RWPE1 (cell line): ENCODE measurements at regions not wholly inside any gene's neighbourhood (a gene's known extent, or its start where the extent isn't known, plus 50 kb on each side); places are given as distances from the start of the nearest gene placed in this dataset.

Experiments used
- CTCF ChIA-PET: fragments of 350-600 bp; sonication (Branson Sonifier 250); formaldehyde crosslinking; extraction: SDS; loops from one replicate; lab custom pipeline; 2021; lab: Yijun Ruan, JAX
- POLR2A ChIA-PET: fragments of 400-600 bp; formaldehyde crosslinking; extraction: SDS; loops from one replicate; lab custom pipeline; 2020; ENCODE audit warnings: antibody characterized with exemption; ENCODE audit not compliant: low non-redundant PET; lab: Yijun Ruan, JAX
- DNase-seq: peaks from one replicate; pipeline ENCODE4 v3.0.0; 2012; ENCODE audit warnings: low spot score
- H3K27ac ChIP-seq: fragments of 450-650 bp; 2 replicates; pipeline ENCODE4 v1.5.1; 2017
- CTCF ChIP-seq: fragments of 450-650 bp; conservative IDR thresholded peaks from 2 replicates; pipeline ENCODE4 v1.5.1; 2017; ENCODE audit warnings: low read depth, mild to moderate bottlenecking

DNA sequence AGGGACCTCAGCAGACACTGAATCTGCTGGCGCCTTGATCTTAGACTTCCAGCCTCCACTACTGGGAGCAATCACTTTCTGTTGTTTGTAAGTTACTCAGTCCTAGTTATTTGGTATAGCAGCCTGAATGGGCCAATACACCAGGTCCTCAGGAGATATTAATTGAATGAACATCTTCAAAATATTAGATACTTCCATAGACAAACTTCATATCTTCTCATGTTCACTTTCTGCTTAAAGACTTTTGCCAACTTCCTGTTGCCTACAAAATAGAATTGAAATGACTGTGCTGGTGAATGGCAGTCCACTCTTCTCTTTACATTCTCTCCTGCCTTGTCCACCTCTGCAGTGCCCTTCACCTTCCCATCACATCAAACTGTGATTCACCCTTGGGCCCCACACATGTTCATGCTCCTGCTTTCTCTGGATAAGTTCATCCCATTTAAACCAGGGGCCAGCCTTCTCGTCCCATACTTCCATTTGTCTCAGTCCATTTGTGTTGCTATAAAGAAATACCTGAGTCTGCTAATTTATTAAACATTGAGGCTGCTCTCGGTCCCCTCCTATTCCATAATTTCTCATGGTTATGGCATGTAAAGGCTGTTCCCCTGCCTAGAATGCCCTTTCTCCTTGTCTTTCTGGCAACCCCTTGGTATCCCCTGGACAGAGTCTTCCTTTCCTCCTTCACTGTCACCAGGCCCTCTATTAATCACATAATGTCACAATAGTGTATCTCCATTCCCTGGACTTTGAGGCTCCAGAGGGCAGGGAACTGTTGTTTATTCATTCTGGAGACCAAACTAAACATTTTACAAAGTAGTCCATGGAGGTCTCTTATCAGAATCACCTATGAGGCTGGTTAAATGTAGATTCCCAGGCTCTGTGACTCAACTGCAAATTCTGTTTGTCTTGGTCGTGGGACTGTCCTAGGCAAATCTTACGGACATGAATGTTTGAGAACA lies 148.3 kb upstream of the TMEM170B start:
- no peak for TF ChIP-seq CTCF
- no peak for DNase-seq
- POLR2A ChIA-PET, result no interaction called here
- CTCF ChIA-PET, result no interaction called here
- H3K27ac ChIP-seq, result no peak overlapping the region

DNA sequence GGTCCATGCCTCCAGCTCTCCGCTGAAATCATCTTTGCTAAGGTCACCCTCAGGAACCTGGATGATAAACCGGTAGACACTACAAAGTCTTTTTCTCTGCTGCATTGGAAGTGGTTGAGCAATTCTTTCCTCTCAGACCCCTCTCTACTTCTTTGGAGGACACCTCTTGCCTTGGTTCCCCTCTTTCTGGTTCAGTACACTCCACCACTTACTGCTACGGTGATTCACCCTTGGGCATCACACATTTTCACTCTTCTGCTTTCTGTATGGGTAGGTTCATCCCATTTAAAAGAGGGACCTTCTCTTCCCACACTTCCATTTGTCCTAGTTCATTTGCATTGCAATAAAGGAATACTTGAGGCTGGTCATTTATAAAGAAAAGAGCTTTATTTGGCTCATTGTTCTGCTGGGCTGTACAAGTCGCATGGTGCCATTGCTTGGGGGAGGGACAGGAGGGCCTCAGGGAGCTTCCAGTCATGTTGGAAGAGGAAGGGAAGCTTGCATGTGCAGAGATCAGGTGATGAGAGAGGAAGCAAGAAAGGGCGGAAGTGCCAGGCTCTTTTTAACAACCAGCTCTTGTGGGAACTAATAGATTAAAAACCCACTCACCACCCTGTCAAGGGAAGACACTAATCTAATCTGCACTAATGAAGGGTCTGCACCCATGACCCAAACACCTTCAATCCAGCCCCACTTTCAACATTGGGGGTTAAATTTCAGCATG lies 149.7 kb upstream of the TMEM170B start:
- DNase-seq, result no peak
- POLR2A ChIA-PET, result no interaction called here
- TF ChIP-seq CTCF, result no peak
- CTCF ChIA-PET, result no interaction called here
- H3K27ac ChIP-seq, result no peak overlapping the region

GRCh38 chr6:11386726-11387125 lies 150.8 kb upstream of the TMEM170B start:
- ChIA-PET CTCF (no interaction called here), POLR2A (no interaction called here)
- no peak overlapping the region for H3K27ac ChIP-seq
- DNase-seq, result no peak
- TF ChIP-seq CTCF, result no peak

DNA sequence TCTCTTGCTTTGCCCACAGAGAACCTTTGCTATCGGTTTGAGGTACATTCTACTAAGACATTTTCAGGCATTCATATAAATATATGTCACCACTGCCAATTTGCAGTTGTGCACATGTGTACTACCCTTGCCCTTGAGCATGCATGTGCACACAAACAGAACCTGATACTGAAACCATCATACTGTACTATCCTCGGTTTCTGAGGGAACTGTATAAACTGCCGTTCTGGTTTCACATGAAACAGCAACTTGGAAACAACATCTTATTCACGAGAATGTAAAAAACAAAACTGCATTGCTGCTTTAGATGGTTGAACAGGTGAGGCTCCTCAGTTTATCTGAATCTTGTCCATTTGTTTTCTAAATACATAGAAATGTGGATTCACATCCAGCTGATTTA lies 151.2 kb upstream of the TMEM170B start:
- no peak overlapping the region for H3K27ac ChIP-seq
- ChIA-PET CTCF (no interaction called here), POLR2A (no interaction called here)
- no peak for TF ChIP-seq CTCF
- no peak for DNase-seq

GRCh38 chr6:11384531-11385309 lies 152.3 kb upstream of the NEDD9 start:
- TF ChIP-seq CTCF, result no peak
- H3K27ac ChIP-seq, result no peak overlapping the region
- CTCF ChIA-PET, result interaction anchor here (0.7 kb wide), 1 partner anchor 95 kb away, joined by 6 read pairs; no protein-coding TSS in a partner anchor
- DNase-seq, result no peak
- POLR2A ChIA-PET, result no interaction called here
